Stomach (tissue), 8 donors: ENCODE measurements at regions not wholly inside any gene's neighbourhood (a gene's known extent, or its start where the extent isn't known, plus 50 kb on each side); places are given as distances from the start of the nearest gene placed in this dataset.

ENCODE experiments used
- DNase-seq, 2 donors: peaks; one replicate each; pipeline versions ENCODE4 v3.0.0 to v3.0.0-alpha.2; 2013 to 2019
- H3K27ac ChIP-seq, 5 donors: fragments of 200-600 bp in 4 of 5; sonication (generic) in 4 of 5; one replicate each; pipeline ENCODE4 v1.5.1; 2013 to 2019; ENCODE audit warnings: mild to moderate bottlenecking in 1 of 5, moderate library complexity in 1 of 5
- H3K27me3 ChIP-seq, 3 donors: fragments of 200-600 bp; sonication (generic); one replicate each; pipeline ENCODE4 v1.5.1; 2017 to 2019; ENCODE audit warnings: mixed run types in 1 of 3
- H3K36me3 ChIP-seq, 4 donors: fragments of 200-600 bp; sonication (generic); 1 replicate in 3 of 4; 2 replicates in 1 of 4; pipeline ENCODE4 v1.5.1; 2016 to 2019
- H3K4me1 ChIP-seq, 4 donors: fragments of 200-600 bp; sonication (generic); one replicate each; pipeline ENCODE4 v1.5.1; 2016 to 2019
- H3K4me3 ChIP-seq, 4 donors: fragments of 200-600 bp; sonication (generic) in 3 of 4; one replicate each; pipeline ENCODE4 v1.5.1; 2016 to 2019; ENCODE audit warnings: mild to moderate bottlenecking in 1 of 4
- H3K9me3 ChIP-seq, 4 donors: fragments of 200-600 bp; sonication (generic); one replicate each; pipeline ENCODE4 v1.5.1; 2016 to 2019
- EP300 ChIP-seq: sonication (generic); formaldehyde crosslinking; IDR thresholded peaks from one replicate; pipeline ENCODE4 v1.6.1; 2017; ENCODE audit warnings: antibody characterized with exemption
- POLR2A ChIP-seq, 4 donors: fragments of 450-650 bp; IDR thresholded peaks; one replicate each; pipeline ENCODE4 v1.6.1; 2016; ENCODE audit warnings: antibody characterized with exemption in 4 of 4, control low read depth in 2 of 4, mild to moderate bottlenecking in 1 of 4, moderate library complexity in 1 of 4
- POLR2AphosphoS5 ChIP-seq, 3 donors: sonication (generic); formaldehyde crosslinking; IDR thresholded peaks; one replicate each; pipeline ENCODE4 v1.6.1; 2016; ENCODE audit warnings: antibody characterized with exemption in 3 of 3
- WGBS, 5 donors: extraction: QIAGEN DNeasy Blood & Tissue Kit in 3 of 5; methylation state at CpG; one replicate each; pipeline versions ENCODE4 v1.1.5 to v1.1.7; 2013 to 2018; 5-methylcytosine and 5-hydroxymethylcytosine counted together
- intact Hi-C: fragments of 100-400 bp; cut with DNase I; formaldehyde crosslinking; loops from one replicate; pipeline ENCODE4 v1.15.1; 2023; ENCODE audit warnings: low total_unique reads
- TF ChIP-seq, protein P1 (sequence below), 7 experiments: fragments of 450-650 bp in 4 of 7; fragments of 200-600 bp in 3 of 7; sonication (generic) in 3 of 7; IDR thresholded peaks; one replicate each; pipeline ENCODE4 v1.5.1; 2016 to 2019; ENCODE audit warnings: antibody characterized with exemption in 7 of 7, control low read depth in 2 of 7, mild to moderate bottlenecking in 1 of 7
- donor health status: healthy with polysubstance abuse.
- donor health status: Bipolar disorder and iron deficiency.
- donor health status: healthy.

DNA sequence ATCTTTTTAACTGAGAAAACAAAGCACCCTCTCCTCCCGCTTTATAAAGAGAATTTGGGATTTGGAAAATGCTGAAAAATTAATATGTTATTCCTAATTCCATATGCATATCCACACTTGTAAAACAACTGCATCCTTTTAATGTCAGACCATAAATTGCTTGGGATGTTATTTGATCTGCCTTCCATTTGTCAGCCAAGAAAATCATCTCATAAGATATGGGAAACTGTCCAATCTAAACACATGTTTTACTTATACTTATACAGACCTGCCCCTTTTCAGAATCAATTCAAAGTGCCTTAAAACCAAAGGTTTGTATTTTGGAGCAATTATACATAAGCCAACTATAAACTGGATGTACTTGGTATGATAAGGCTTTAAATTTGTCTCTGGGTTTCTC lies 595.5 kb upstream of the PFKP start:
- 66 to 86% (median 81%) methylated on average over 1 of the region's 1 CpG for WGBS, 5 donors
- no peak overlapping the region for H3K27ac ChIP-seq

DNA sequence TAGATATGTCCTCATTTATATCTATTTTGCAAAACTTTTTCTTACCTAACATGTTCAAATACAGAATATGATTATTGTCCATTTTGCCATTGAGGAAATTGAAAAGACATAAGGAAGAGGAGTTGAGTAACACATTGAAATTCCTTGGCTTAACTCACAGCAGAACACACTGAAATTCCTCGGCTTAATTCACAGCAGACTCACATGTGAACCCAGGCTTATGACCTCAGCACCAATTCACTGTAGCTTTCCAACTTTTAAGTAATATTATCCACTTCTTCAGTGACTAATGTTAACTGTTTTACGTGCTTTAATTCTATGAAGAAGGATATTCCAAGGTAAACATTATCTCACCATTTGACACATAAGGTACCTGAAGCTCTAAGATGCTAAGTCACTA lies 597.5 kb upstream of the PFKP start:
- Histone ChIP-seq H3K36me3 (no peaks in the 10 kb centered on the region), H3K9me3 (peaks cover 0 to 13% (median 8%) of the 10 kb centered on the region in 4 donors)

More for the DNA sequence above, 595.5 kb upstream of the PFKP start:
- no peak for DNase-seq
- Histone ChIP-seq H3K4me3 (no peak overlapping the region), H3K36me3 (no peaks in the 10 kb centered on the region), H3K27me3 (no peaks in the 10 kb centered on the region), H3K4me1 (no peaks in the 10 kb centered on the region), H3K9me3 (peaks cover 0 to 4% (median 0%) of the 10 kb centered on the region in 4 donors)
- intact Hi-C loops = no loop called here
- TF ChIP-seq, protein P1, sequence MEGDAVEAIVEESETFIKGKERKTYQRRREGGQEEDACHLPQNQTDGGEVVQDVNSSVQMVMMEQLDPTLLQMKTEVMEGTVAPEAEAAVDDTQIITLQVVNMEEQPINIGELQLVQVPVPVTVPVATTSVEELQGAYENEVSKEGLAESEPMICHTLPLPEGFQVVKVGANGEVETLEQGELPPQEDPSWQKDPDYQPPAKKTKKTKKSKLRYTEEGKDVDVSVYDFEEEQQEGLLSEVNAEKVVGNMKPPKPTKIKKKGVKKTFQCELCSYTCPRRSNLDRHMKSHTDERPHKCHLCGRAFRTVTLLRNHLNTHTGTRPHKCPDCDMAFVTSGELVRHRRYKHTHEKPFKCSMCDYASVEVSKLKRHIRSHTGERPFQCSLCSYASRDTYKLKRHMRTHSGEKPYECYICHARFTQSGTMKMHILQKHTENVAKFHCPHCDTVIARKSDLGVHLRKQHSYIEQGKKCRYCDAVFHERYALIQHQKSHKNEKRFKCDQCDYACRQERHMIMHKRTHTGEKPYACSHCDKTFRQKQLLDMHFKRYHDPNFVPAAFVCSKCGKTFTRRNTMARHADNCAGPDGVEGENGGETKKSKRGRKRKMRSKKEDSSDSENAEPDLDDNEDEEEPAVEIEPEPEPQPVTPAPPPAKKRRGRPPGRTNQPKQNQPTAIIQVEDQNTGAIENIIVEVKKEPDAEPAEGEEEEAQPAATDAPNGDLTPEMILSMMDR (IDR thresholded peaks at IDR 0.05) = no peak
- no peak for TF ChIP-seq POLR2A (IDR thresholded peaks at IDR 0.05)
- TF ChIP-seq EP300 = no peak
- no peak for TF ChIP-seq POLR2AphosphoS5 (IDR thresholded peaks at IDR 0.05)

DNA sequence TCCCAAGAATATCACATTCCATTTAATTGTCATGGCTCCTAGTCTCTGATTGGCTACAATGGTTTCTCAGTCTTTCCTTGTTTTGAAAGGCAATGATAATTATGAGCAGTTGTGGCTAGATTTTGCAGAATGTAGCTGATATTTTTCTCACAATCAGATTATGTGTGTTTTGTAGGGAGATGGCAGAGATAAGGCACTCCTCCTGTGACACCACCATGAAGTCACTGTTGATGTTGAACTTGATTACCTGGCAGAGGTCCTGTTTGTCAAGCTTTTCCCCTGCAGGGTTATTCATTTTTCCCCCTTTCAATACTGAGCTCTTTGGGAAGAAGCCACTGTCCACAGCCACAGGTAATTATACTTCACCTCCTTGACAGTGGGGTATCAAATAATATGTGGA lies 602.9 kb upstream of the PFKP start:
- Histone ChIP-seq H3K9me3 (peaks cover 0 to 11% (median 9%) of the 10 kb centered on the region in 4 donors), H3K27me3 (no peaks in the 10 kb centered on the region), H3K36me3 (no peaks in the 10 kb centered on the region), H3K4me1 (no peaks in the 10 kb centered on the region), H3K27ac (no peak overlapping the region), H3K4me3 (no peak overlapping the region)
- intact Hi-C loops = no loop called here
- no peak for DNase-seq
- TF ChIP-seq POLR2A (IDR thresholded peaks at IDR 0.05) (no peak), EP300 (no peak), POLR2AphosphoS5 (IDR thresholded peaks at IDR 0.05) (no peak)
- TF ChIP-seq, protein P1 (IDR thresholded peaks at IDR 0.05) = no peak

More for the DNA sequence above, 597.5 kb upstream of the PFKP start:
- H3K4me1 ChIP-seq = no peaks in the 10 kb centered on the region
- no peaks in the 10 kb centered on the region for H3K27me3 ChIP-seq
- intact Hi-C loops = no loop called here
- TF ChIP-seq, protein P1 (IDR thresholded peaks at IDR 0.05) = no peak
- no peak for TF ChIP-seq POLR2AphosphoS5 (IDR thresholded peaks at IDR 0.05)
- no peak for TF ChIP-seq EP300
- TF ChIP-seq POLR2A (IDR thresholded peaks at IDR 0.05) = no peak
- no peak overlapping the region for H3K4me3 ChIP-seq
- 58 to 83% (median 65%) methylated on average over 2 of the region's 2 CpGs for WGBS, 5 donors
- H3K27ac ChIP-seq = no peak overlapping the region
- DNase-seq = no peak

DNA sequence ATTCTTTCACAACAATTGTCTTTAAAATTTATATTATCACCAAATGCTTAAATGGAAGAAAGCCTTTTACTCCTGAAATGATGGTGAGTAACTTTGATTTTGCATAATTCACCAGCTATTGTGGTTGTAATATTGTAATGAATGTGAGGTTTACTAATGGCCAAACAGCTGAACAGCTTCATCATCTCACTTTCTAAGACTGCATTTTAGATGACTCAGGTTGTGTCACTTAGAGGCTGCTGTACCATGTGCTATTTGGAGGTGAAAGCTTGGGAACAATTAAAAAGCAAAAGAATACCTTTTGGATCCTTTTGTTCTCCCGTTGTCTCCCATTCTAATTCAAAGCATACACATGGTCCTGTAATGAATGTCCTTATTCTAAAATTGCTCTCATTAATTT lies 604.0 kb upstream of the PFKP start:
- H3K36me3 ChIP-seq = no peaks in the 10 kb centered on the region
- 62 to 83% (median 73%) methylated on average over 1 of the region's 1 CpG for WGBS, 5 donors
- intact Hi-C loops = no loop called here
- H3K27me3 ChIP-seq = no peaks in the 10 kb centered on the region
- DNase-seq = no peak
- no peak overlapping the region for H3K27ac ChIP-seq
- TF ChIP-seq POLR2A (IDR thresholded peaks at IDR 0.05) = no peak
- TF ChIP-seq, protein P1 (IDR thresholded peaks at IDR 0.05) = no peak
- TF ChIP-seq EP300 = no peak
- no peak for TF ChIP-seq POLR2AphosphoS5 (IDR thresholded peaks at IDR 0.05)
- H3K4me3 ChIP-seq = no peak overlapping the region
- peaks cover 0 to 11% (median 9%) of the 10 kb centered on the region in 4 donors for H3K9me3 ChIP-seq
- H3K4me1 ChIP-seq = no peaks in the 10 kb centered on the region
